HG02973 (cell line): ENCODE measurements at regions not wholly inside any gene's neighbourhood (a gene's known extent, or its start where the extent isn't known, plus 50 kb on each side); places are given as distances from the start of the nearest gene placed in this dataset.

ENCODE experiments used
- ATAC-seq: cut with Tn5 transposase; IDR thresholded peaks from one replicate; pipeline ENCODE4 v1.9.1; 2021; ENCODE audit warnings: moderate library complexity; ENCODE audit not compliant: unreplicated experiment

DNA sequence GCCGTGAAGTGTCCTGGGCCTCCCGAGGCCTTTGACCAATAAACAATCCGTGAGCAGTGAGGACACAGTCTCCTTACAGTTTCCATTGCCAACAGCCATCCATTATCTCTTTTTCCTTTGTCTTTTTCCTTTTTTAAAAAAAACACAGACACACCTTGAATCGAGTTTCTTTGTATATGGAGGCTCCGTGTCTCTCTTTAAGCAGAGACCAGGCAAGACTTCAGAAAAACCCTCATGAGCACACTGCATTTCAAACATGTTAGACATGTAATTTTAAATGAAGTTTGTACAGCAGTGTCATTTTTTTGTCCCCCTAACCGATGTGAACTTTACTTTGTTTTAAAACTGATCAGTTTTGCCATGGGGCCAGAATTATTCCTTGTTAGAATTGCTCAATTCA lies 111.1 kb downstream of the SPTSSA start:
- no peak for ATAC-seq

DNA sequence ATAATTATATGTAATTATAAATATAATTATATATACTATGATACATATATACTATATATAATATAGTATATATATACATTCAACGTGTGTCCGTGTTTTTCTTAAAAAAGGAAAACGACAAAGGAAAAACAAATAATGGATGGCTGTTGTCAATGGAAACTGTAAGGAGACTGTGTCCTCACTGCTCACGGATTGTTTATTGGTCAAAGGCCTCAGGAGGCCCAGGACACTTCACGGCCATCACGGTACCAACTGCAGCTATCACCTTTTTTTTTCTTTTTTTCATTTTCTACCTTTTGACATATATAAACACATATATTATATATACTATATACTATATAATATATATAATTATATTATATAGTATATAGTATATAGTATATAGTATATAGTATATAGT lies 113.4 kb downstream of the SPTSSA start:
- no peak for ATAC-seq

DNA sequence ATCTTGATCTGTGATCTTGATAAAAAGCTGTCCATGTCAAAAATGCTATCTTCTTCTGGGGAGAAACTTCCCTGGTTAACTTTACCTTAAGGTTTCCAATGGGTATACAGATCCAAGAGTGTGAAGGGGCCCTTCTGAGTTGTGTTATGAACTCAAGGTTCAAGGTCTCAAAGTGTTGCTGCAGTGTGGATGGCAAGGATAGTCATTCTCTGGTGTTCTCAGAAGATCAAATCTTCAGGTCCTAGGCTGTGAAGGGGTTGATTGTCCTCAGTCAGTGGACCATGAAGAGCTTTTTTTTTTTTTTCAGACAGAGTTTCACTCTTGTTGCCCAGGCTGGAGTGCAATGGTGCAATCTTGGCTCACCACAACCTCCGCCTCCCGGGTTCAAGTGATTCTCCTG lies 114.4 kb downstream of the SPTSSA start:
- no peak for ATAC-seq

DNA sequence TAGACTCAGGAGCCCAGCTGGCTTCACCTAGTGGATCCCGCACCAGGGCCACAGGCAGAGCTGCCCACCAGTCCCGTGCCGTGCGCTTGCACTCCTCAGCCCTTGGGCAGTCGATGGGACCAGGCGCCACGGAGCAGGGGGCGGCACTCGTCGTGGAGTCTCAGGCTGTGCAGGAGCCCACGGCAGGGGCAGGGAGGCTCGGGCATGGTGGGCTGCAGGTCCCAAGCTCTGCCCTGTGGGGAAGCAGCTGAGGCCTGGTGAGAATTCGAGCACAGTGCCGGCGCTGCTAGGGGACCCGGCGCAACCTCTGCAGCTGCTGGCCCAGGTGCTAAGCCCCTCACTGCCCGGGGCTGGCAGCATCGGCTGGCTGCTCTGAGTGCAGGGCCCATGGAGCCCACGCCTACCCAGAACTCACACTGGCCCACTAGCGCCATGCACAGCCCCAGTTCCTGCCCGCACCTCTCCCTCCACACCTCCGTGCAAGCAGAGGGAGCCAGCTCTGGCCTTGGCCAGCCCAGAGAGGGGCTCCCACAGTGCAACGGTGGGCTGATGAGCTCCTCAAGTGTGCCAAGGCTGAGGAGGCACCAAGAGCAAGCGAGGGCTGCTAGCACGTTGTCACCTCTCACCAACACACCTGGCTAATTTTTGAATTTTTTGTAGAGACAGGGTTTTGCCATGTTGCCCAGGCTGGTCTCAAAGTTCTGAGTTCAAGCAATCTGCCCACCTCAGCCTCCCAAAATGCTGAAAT lies 116.1 kb downstream of the SPTSSA start:
- no peak for ATAC-seq

DNA sequence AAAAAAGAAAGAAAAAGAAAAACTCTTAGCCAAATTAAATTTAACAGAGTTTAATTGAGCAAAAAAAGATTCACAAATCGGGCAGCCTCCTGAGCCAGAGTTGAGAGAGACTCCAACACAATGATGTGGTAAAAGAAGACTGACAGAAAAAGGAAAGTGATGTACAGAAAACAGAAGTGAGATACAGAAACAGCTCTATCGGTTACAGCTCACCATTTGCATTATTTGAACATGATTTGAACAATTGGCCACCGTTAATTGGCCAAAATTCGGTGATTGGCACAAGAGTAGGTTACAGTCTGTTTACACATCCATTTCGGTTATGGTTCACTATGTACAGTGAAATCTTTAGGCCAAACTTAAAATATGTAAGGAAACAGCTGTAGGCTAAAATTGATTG lies 117.7 kb downstream of the SPTSSA start:
- ATAC-seq = no peak

DNA sequence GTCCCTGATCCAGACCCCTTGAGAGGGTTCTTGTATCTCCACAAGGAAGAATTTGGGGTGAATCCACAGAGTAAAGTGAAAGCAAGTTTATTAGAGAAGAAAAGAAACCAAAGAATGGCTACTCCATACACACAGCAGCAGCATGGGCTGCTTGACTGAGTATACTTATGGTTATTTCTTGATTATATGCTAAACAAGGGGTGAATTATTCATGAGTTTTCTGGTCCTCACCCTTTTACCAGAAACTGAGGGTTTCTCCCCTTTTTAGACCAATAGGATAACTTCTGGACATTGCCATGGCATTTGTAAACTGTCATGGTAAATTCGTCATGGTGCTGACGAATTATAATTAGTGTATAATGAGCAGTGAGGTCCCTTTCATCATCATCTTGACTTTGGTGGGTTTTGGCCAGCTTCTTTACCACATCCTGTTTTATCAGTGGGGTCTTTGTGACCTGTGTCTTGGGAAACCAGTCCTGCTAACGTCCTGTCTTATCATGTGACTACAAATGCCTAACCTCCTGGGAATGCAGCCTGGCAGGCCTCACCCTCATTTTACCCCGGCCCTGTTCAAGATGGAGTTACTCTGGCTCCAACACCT lies 121.9 kb downstream of the SPTSSA start:
- ATAC-seq = no peak

DNA sequence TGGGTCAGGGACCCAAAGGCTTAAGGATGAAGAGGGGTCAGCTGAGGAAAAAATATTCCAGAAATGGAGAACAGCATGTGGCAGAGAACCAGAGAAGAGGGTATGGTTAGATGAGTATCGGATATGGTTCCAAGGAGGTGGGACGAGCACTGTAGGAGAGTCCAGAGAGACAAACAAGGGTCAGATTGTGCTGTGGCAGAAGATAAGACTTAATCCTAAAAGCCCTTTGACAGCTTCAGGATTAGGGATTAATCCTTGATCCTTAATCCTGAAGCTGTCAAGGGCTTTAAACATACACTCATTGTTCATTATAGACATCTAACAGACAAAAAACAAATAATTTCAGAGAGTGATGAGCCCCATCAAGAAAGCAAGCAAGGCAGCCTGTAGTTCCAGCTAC lies 124.0 kb downstream of the SPTSSA start:
- ATAC-seq = no peak

DNA sequence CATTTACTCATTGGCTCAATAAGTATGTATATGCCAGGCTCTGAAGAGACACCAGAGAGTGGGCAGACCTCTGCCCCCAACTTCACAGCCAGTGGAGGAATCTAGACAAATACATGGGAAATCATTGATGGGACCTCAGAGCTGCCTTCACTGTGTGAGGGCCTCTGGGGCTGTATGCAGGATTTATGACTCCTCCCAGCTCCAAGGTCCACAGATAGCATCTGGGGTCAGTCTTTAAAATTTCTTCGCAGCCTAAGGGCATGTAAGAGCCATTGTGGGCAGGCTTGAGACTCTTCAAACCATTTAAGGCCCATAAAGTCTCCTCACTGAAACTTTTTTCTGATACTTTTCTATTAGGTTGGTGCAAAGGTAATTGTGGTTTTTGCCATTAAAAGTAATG lies 125.5 kb downstream of the SPTSSA start:
- ATAC-seq = no peak

DNA sequence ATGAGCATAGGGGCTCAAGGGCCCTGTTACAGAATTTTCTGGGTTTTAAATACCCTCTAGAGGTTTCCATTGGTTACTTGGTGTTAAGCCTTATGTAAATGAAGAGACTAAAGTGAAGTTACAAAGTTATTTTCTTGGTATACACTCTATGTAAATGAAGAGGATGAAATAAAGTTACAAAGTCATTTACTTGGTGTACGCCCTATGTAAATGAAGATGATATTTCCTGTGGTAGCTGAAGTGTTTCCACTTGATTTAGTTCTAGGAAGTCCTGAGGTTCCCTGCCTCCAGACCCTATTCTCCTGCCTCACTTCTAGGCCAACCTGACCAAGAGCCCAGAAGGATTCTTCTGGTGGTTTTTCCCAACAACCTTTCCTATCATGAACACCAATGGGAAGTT lies 126.1 kb downstream of the SPTSSA start:
- ATAC-seq = no peak

DNA sequence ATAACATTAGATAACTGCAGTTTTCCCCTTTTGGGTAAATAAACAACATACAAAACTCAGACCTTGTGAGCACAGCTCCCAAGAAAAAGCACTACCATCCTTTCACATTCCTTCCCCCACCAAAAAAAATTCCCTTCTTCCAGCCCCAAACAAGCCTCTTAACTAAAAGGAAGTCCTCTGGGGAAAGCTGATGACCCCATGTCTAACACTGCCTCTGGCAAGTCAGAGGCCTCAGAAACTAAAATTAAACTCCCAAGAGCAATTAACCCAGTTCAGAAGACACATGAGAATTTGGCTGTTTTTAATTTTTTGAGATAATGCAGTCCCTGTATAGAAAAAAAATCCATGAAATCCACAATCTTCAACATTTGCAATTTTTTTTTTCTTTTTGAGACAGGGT lies 127.7 kb downstream of the SPTSSA start:
- ATAC-seq = no peak

DNA sequence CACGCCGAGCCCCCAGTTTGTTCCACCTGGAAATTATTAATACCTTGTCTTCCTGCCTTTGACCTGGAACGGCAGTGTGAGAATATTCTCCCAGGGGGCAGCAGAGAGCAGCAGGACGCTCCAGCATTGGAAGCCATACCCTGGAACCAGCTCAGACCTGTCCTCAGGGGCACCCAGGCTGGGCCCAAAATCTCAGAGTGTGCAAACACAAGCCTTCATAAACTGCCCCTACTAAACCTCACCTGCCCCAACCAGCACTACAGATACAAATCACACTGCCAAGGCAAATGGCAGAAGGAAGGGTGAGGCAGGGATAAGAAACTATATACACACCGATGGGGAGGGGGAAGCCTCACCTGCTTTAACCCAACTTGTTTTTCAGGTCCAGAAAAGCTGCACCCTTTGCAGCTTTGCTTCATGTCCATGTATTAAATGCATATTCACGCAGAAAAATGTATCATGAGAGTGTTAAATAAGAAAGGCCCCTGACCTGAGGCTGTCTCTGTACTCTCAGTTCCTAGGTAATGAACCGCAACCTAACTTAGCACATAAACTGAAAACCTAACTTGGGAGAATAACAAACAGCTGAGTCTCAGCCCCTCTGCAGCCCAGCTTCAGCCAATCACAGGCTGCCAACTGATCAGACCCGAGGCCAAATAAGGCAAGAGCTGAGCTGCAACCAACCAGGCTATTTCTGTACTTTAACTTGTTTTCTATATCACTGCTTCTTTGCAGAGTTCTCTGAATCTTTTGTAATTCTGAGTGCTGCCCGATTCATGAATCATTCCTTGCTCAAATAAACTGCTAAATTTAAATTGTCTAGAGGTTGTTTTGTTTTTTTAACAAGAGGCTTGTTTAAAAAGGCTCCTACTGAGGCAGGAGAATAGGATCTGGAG lies 130.1 kb downstream of the SPTSSA start:
- peak; percentile 87 for ATAC-seq

DNA sequence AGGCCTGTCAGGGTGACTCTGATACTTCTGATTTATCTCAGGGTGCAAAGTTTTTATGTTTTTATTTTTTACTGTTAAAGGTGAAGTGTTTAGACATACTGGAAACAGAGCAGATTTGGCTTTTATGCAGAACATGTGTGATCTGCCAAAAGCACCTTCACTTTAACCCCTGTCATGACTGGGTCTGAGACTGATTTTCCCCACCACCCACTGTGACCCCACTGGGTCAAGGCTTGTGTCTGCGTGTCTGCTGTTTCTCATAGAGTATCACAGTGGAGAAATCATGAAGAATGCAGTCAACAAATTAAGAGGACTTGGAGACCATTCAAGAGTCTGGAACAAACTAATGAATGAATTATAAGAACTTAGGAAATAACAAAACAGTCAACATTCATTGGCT lies 131.2 kb downstream of the SPTSSA start:
- ATAC-seq = no peak

DNA sequence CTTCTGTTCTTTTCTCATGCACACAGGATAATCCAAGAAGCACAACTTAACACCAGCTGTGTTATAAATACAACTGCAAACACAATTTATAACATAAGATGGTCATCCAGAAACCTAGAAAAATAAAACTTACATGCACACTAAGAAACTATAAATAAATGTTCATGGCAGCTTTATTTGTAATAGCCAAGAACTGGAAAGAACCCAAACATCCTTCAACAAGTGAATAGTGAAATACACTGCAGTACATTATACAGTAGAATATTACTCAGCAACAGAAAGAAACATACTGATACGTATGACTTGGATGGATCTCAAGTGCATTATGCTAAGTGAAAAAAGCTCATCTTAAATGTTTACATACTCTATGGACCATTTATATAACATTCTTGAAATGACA lies 132.7 kb downstream of the SPTSSA start:
- no peak for ATAC-seq

DNA sequence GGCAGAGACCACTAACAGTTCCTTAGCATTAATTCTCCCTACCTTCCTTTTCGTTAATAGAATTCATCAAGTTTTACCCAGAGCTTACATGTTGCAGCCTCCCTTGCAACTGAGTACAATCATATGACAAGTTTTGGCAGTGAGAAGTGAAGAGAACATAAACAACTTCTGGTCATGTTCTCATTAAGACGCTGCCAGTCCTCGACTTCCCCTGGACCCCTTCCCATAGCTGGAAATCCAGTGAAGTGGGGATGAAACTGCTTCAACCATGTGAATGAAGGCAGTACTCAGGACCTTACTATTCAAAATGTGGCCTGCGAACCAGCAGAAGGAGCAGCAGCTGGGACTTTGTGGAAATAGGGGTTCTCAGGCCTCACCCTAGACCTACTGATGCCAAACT lies 133.9 kb downstream of the SPTSSA start:
- ATAC-seq = no peak

DNA sequence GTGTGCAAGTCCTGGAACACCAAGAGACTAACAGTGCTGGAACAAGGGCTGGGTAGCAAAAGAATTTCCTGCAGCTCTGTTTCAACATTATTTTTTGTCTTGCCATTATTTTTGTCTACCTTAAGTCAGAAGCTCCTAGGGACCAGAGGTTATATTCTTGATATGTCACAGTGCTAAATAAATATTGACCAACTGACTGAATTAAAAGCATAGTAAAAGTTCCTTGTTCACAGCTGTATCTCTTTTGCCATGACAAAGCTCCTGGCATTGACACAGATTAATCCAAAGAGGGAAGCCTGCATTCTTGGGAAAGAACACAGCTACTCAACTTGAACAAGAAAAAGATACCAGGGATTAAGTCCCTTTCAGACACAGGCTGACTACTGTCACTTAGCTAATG lies 136.5 kb downstream of the SPTSSA start:
- ATAC-seq = no peak

DNA sequence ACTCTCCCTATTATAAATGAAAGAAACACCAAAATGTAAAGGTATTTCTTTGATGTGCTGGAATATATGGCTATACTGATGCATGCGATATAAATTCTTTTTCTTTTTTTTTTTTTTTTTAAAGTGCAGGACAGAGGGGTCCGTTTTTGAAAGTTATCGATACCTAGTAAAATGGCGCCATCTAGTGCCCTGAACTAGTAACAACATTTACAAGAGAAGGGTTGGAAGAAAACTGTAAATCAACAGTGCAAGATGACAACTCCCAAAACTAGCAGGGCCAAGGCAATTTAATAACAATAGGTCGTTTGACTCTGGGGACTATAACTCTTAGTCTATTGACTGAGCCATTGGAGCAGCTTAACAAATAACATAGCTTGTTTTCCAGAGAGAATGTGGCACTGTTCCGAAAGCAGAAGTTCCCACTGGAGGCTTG lies 137.7 kb downstream of the SPTSSA start:
- ATAC-seq = no peak

DNA sequence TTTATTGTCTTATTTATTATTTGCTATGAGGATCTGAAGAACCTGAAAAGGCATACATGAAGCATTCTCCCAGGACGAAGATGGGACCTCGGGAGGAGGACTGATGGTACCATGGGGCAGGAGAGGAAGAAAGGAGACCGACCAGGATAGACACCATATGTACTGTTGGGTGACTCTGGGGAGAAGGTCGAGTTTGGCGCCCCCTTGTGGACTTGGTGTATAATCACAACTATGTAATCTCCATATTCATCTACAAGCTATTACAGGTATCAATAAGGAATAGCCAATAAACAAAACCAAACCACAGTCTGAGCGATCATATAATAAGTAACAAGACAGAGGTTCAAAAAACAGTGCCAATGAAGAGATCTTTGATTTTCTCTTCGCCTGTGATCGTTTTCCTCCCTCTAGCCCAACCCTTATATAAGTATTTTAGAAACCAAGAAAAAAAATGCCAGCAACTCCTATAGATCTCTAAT lies 139.1 kb downstream of the SPTSSA start:
- peak; percentile 59 for ATAC-seq

DNA sequence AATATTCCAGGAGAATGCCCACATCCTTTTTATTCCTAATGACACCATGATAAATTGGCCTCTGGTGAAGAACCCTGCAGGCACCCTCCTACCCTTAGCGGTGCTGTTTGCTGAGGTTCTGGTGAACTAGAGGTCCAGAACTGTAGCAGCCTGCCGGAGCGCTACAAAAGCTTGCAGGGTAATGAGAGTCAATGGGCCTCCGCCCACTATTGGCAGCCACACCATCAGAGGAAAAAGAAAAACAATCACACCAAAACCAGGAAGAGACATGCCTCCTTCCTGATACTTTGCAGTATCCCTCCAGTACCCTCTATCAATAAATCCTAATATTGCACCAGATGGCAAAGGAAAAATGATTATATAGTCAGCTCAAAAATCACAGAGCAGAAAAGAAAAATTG lies 142.9 kb downstream of the SPTSSA start:
- ATAC-seq = no peak

DNA sequence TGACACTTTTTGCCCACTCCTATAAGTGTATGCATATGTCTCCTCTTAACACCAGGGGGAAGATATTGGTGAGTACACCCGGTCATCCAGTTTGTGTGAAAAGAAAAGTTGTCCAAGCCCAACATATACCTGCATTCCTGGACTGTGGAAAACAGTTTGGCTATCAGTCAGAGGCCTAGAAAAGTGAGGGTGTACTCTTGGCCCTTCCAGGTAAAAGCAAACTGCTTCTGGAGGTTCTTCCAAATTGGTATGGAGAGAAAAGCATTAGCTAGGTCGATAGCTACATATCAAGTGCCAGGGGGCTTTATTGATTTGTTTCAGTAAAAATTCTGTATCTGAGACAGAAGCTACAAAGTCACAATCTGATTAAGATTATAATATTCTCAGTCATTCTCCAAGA lies 144.0 kb downstream of the SPTSSA start:
- no peak for ATAC-seq

DNA sequence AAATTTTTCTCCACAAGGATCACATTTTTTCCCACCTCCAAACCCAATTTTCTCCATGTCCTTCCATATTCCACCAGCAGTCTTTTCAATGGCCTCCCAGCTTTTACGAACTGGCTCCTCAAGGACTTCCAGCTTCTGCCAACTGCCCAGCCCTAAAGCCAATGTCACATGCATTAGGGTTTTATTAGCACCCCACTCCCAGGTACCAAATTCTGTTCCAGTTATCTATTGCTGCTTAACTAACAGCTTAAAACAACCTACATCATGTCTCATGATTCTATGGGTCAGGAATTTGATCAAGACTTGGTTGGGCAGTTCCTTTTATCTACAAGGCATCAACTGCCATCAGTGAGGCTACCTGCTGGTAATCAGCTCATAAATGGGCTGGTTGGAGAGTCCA lies 151.3 kb downstream of the SPTSSA start:
- ATAC-seq = no peak

DNA sequence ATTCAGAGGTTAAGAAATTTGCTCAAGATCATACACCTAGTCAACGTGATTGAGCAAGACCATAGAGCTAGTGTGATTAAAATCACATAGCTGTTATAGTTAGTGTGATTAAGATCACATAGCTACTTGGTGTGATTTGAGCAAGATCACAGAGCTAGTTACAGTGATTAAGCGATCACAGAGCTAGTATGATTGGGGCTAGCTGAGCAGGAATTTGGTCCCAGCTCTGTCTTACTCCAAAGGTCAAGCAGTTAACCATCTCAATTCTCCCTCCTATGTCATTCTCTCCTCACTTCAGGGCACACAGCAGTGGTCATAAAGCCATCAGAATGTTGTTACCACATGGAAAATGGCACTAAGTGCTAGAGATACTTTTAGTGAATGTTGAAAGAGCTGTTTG lies 158.2 kb downstream of the SPTSSA start:
- no peak for ATAC-seq

DNA sequence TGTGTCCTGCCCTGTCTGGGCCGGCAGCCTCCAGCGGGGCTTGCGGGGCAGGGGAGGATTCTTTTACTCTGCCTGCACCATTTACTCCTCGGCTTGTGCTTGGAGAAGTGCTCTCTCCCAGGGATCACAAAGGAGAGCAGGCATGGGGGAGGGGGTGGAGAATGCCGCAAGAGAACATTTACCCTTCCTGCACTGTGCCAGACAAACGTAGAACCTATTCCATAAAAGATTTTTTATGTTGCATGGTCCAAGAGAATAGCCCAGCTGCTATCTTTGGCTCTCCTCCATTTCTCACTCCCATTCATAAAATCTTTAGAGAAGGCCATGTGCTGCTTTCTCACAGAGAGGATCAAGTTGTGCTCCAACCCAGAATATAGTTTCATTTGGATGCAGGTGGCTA lies 159.4 kb downstream of the SPTSSA start:
- no peak for ATAC-seq
